Ectodermal cell (in vitro differentiated cells): ENCODE measurements at regions not wholly inside any gene's neighbourhood (a gene's known extent, or its start where the extent isn't known, plus 50 kb on each side); places are given as distances from the start of the nearest gene placed in this dataset.

ENCODE experiments used
- H3K27ac ChIP-seq: 2 replicates; pipeline ENCODE4 v1.7.0; 2013; ENCODE audit warnings: mild to moderate bottlenecking, low read depth, low read length; ENCODE audit not compliant: insufficient read depth, poor library complexity, severe bottlenecking
- H3K27me3 ChIP-seq: 2 replicates; pipeline ENCODE4 v1.7.0; 2013; ENCODE audit warnings: mild to moderate bottlenecking, low read length; ENCODE audit not compliant: insufficient read depth, control insufficient read depth, poor library complexity, severe bottlenecking
- H3K36me3 ChIP-seq: one replicate; pipeline ENCODE4 v1.7.0; 2013; ENCODE audit warnings: low read length; ENCODE audit not compliant: control insufficient read depth, insufficient read depth
- H3K4me1 ChIP-seq: one replicate; pipeline ENCODE4 v1.7.0; 2013; ENCODE audit warnings: low read length; ENCODE audit not compliant: control insufficient read depth, insufficient read depth
- H3K4me3 ChIP-seq: 2 replicates; pipeline ENCODE4 v1.7.0; 2013; ENCODE audit warnings: low read depth, low read length, control low read depth; ENCODE audit not compliant: insufficient read depth
- H3K9me3 ChIP-seq: 2 replicates; pipeline ENCODE4 v1.7.0; 2013; ENCODE audit warnings: mild to moderate bottlenecking, low read length, moderate library complexity; ENCODE audit not compliant: control insufficient read depth
- WGBS, 2 experiments: methylation state at CpG; one replicate each; pipeline ENCODE4 v1.1.7; 2013; ENCODE audit warnings: missing lambda C conversion rate in 2 of 2; 5-methylcytosine and 5-hydroxymethylcytosine counted together

GRCh38 chrX:122910697-122911096, 273.4 kb upstream of the GRIA3 start:
- Histone ChIP-seq H3K27me3 (no peaks in the 10 kb centered on the region), H3K36me3 (no peaks in the 10 kb centered on the region), H3K27ac (no peak overlapping the region), H3K4me1 (no peaks in the 10 kb centered on the region), H3K4me3 (no peak overlapping the region), H3K9me3 (no peaks in the 10 kb centered on the region)
- whole genome bisulfite sequencing, 2 experiments: 73 to 86% methylated on average over 2 of the region's 2 CpGs

DNA sequence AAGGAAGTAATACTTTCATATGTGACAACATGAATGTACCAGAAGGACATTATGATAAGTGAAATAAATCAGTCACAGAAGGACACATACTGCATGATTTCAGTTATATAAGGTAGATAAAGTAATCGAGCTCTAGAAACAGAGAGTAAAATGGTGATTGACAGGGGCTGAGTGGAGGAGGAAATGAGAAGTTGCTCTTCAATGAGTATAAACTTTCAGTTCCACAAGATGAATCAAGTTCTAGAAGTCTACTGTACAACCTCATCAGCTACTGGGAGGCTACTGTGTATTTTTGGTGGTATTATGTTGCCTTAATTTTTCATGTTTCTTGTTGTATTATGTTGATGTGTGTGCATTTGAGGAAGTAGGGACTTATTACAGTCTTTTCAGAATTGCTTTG, 270.9 kb upstream of the GRIA3 start:
- Histone ChIP-seq H3K4me3 (no peak overlapping the region), H3K27ac (no peak overlapping the region), H3K4me1 (no peaks in the 10 kb centered on the region), H3K9me3 (no peaks in the 10 kb centered on the region), H3K36me3 (no peaks in the 10 kb centered on the region), H3K27me3 (no peaks in the 10 kb centered on the region)
- 93 to 100% methylated on average over 1 of the region's 1 CpG for WGBS, 2 experiments

GRCh38 chrX:122913764-122914163, 270.3 kb upstream of the GRIA3 start:
- no peaks in the 10 kb centered on the region for H3K36me3 ChIP-seq
- no peak overlapping the region for H3K27ac ChIP-seq
- H3K4me3 ChIP-seq: no peak overlapping the region
- H3K4me1 ChIP-seq: no peaks in the 10 kb centered on the region
- H3K27me3 ChIP-seq: no peaks in the 10 kb centered on the region
- WGBS, 2 experiments: 90 to 96% methylated on average over 1 of the region's 1 CpG
- no peaks in the 10 kb centered on the region for H3K9me3 ChIP-seq

- H3K27me3 ChIP-seq: no peaks in the 10 kb centered on the region
- H3K4me1 ChIP-seq: no peaks in the 10 kb centered on the region
- H3K27ac ChIP-seq: no peak overlapping the region
- H3K9me3 ChIP-seq: no peaks in the 10 kb centered on the region
- H3K36me3 ChIP-seq: no peaks in the 10 kb centered on the region
- 91 to 97% methylated on average over 5 of the region's 5 CpGs for WGBS, 2 experiments
- H3K4me3 ChIP-seq: no peak overlapping the region
These were observed 269.8 kb upstream of the GRIA3 start for GRCh38 chrX:122914256-122914655.

GRCh38 chrX:122934131-122934530, 249.9 kb upstream of the GRIA3 start:
- Histone ChIP-seq H3K36me3 (no peaks in the 10 kb centered on the region), H3K9me3 (no peaks in the 10 kb centered on the region), H3K27ac (no peak overlapping the region), H3K27me3 (no peaks in the 10 kb centered on the region), H3K4me1 (no peaks in the 10 kb centered on the region), H3K4me3 (no peak overlapping the region)
- 86 to 95% methylated on average over 1 of the region's 1 CpG for WGBS, 2 experiments

DNA sequence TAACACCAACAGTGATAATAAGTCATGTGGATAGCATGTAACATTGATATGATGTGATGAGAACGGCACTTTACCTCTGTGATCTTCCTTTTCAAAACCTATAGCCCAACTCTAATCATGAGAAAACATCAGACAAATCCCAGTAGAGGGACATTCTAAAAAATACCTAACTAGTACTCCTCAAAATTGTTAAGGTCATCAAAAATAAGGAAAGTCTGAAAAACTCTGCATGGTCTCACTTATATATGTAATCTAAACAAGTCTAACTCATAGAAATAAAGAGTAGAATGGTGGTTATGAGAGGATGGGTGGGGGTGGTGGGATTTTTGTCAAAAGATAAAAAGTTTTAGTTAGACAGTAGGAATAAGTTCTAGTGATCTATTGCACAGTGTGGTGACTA, 243.9 kb upstream of the GRIA3 start:
- Histone ChIP-seq H3K9me3 (no peaks in the 10 kb centered on the region), H3K4me3 (no peak overlapping the region), H3K27me3 (no peaks in the 10 kb centered on the region), H3K27ac (no peak overlapping the region), H3K36me3 (no peaks in the 10 kb centered on the region), H3K4me1 (no peaks in the 10 kb centered on the region)
- 60% methylated on average over 1 of the region's 1 CpG; no CpG with 5 or more reads in 1 of the 2 experiments for WGBS, 2 experiments

DNA sequence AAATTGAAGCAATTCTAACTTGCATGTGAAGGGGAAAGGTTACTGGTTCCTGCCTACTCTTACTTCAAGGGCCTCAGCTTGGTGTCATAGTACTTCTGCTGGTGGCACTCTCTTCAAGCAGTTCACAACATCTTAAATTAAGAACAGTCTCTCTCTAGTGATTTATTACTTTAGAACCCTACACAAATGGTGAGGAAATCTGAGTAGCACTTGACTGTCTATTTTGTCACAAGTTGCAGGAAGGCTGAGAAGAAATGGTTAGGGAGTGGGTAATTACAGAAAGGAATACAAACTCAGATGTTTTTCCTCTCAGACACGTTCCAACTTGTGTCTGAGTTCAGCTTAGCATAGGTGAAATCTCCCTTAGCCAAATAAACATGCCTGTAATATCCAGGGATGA, 242.3 kb upstream of the GRIA3 start:
- WGBS, 2 experiments: 88 to 100% methylated on average over 1 of the region's 1 CpG
- no peaks in the 10 kb centered on the region for H3K9me3 ChIP-seq
- H3K4me1 ChIP-seq: no peaks in the 10 kb centered on the region
- H3K27me3 ChIP-seq: no peaks in the 10 kb centered on the region
- H3K27ac ChIP-seq: no peak overlapping the region
- H3K36me3 ChIP-seq: no peaks in the 10 kb centered on the region
- no peak overlapping the region for H3K4me3 ChIP-seq

GRCh38 chrX:122943918-122944317, 240.2 kb upstream of the GRIA3 start:
- Histone ChIP-seq H3K4me3 (no peak overlapping the region), H3K27me3 (no peaks in the 10 kb centered on the region), H3K27ac (no peak overlapping the region), H3K36me3 (no peaks in the 10 kb centered on the region), H3K9me3 (no peaks in the 10 kb centered on the region), H3K4me1 (no peaks in the 10 kb centered on the region)
- 96 to 98% methylated on average over 3 of the region's 3 CpGs for WGBS, 2 experiments

DNA sequence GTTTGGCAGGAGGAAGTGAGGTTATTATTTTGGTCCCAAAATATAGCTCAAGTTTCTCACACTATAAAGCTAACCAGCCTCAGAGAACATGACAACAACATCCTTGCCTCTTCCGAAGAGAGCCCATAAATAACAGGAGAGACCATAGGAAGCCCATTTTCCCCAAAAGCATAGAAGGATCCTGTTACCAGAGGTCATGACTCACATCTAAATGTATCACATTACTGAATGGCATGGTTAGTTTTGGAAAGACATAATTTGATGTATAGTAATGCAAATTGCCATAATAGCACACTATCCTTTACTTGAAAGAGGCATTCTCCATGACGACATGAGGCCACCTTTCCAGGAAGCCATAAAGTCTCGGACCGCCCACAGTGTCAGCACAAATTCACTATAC, 238.8 kb upstream of the GRIA3 start:
- no peaks in the 10 kb centered on the region for H3K27me3 ChIP-seq
- H3K4me3 ChIP-seq: no peak overlapping the region
- H3K4me1 ChIP-seq: no peaks in the 10 kb centered on the region
- H3K27ac ChIP-seq: no peak overlapping the region
- 92 to 96% methylated on average over 4 of the region's 4 CpGs for WGBS, 2 experiments
- no peaks in the 10 kb centered on the region for H3K9me3 ChIP-seq
- no peaks in the 10 kb centered on the region for H3K36me3 ChIP-seq

- WGBS, 2 experiments: 44 to 50% methylated on average over 2 of the region's 2 CpGs
- no peaks in the 10 kb centered on the region for H3K9me3 ChIP-seq
- H3K4me1 ChIP-seq: no peaks in the 10 kb centered on the region
- H3K36me3 ChIP-seq: no peaks in the 10 kb centered on the region
- no peak overlapping the region for H3K4me3 ChIP-seq
- H3K27me3 ChIP-seq: no peaks in the 10 kb centered on the region
- H3K27ac ChIP-seq: no peak overlapping the region
These were observed 211.5 kb upstream of the GRIA3 start for GRCh38 chrX:122972604-122973003.

- Histone ChIP-seq H3K27ac (no peak overlapping the region), H3K27me3 (no peaks in the 10 kb centered on the region), H3K36me3 (no peaks in the 10 kb centered on the region), H3K4me3 (no peak overlapping the region), H3K4me1 (no peaks in the 10 kb centered on the region), H3K9me3 (no peaks in the 10 kb centered on the region)
- WGBS, 2 experiments: 93 to 97% methylated on average over 6 of the region's 6 CpGs
These were observed 201.6 kb upstream of the GRIA3 start for GRCh38 chrX:122982521-122982920.
